H1 (cell line): ENCODE measurements at regions not wholly inside any gene's neighbourhood (a gene's known extent, or its start where the extent isn't known, plus 50 kb on each side); places are given as distances from the start of the nearest gene placed in this dataset.

ENCODE experiments used
- CTCF ChIA-PET: fragments of 300-600 bp; sonication (Branson Sonifier 250); formaldehyde crosslinking; loops from one replicate; lab custom pipeline; 2021; ENCODE audit not compliant: partially characterized antibody; lab: Charles Lee
- POLR2A ChIA-PET: fragments of 300-600 bp; sonication (Branson Sonifier 250); formaldehyde crosslinking; loops from one replicate; lab custom pipeline; 2021; ENCODE audit warnings: inconsistent platforms; ENCODE audit not compliant: partially characterized antibody; lab: Charles Lee
- DNase-seq, 2 experiments: peaks; one replicate each; pipeline versions ENCODE4 v3.0.0 to v3.0.0-alpha.2; 2010 to 2022; ENCODE audit warnings: low spot score in 2 of 2, low read depth in 1 of 2, mixed read lengths in 1 of 2
- FAIRE-seq: peaks from 2 replicates; lab custom pipeline; 2011; peaks lifted over from hg19 to GRCh38; lab: Jason Lieb, UNC
- H2AFZ ChIP-seq: 2 replicates; pipeline ENCODE4 v1.8.1; 2012; ENCODE audit warnings: low read length, inconsistent platforms
- H2AK5ac ChIP-seq: 2 replicates; pipeline ENCODE4 v1.6.1; 2013; ENCODE audit warnings: low read depth, low read length
- H2BK120ac ChIP-seq: replicated peaks from 2 replicates; pipeline ENCODE3; 2013; ENCODE audit warnings: low read depth, low read length, inconsistent platforms
- H2BK12ac ChIP-seq: 2 replicates; pipeline ENCODE4 v1.6.1; 2013; ENCODE audit warnings: low read depth, low read length
- H2BK15ac ChIP-seq: 2 replicates; pipeline ENCODE4 v1.6.1; 2013; ENCODE audit warnings: low read length
- H2BK20ac ChIP-seq: 2 replicates; pipeline ENCODE4 v1.6.1; 2013; ENCODE audit warnings: low read length
- H2BK5ac ChIP-seq: 2 replicates; pipeline ENCODE4 v1.6.1; 2013; ENCODE audit warnings: low read depth, low read length
- H3K14ac ChIP-seq: 2 replicates; pipeline ENCODE4 v1.6.1; 2013; ENCODE audit warnings: inconsistent platforms; ENCODE audit not compliant: insufficient read length
- H3K18ac ChIP-seq: 2 replicates; pipeline ENCODE4 v1.6.1; 2013; ENCODE audit warnings: low read length; ENCODE audit errors: extremely low read depth
- H3K23ac ChIP-seq: 2 replicates; pipeline ENCODE4 v1.6.1; 2013; ENCODE audit warnings: inconsistent platforms; ENCODE audit not compliant: insufficient read length
- H3K23me2 ChIP-seq: 2 replicates; pipeline ENCODE4 v1.6.1; 2013; ENCODE audit warnings: low read depth, low read length
- H3K27ac ChIP-seq: 2 replicates; pipeline ENCODE4 v1.6.1; 2011; ENCODE audit warnings: low read depth, low read length, inconsistent platforms
- H3K27me3 ChIP-seq, 4 experiments: replicated peaks in 1 of 4; 1 replicate in 1 of 4; 2 replicates in 3 of 4; pipeline versions ENCODE4 v1.6.1 to v1.8.1; 2011 to 2013; ENCODE audit warnings: low read length in 3 of 4, mild to moderate bottlenecking in 3 of 4, inconsistent platforms in 2 of 4, mixed read lengths in 2 of 4, moderate library complexity in 1 of 4; ENCODE audit not compliant: control insufficient read depth in 3 of 4, insufficient read depth in 3 of 4; ENCODE audit errors: extremely low read depth in 1 of 4
- H3K36me3 ChIP-seq, 4 experiments: 2 replicates each; pipeline versions ENCODE4 v1.6.1 to v1.8.1; 2011 to 2013; ENCODE audit warnings: mild to moderate bottlenecking in 4 of 4, low read length in 3 of 4, moderate library complexity in 2 of 4, control low read depth in 1 of 4, inconsistent platforms in 1 of 4; ENCODE audit not compliant: insufficient read depth in 4 of 4, control insufficient read depth in 2 of 4
- H3K4ac ChIP-seq: replicated peaks from 2 replicates; pipeline ENCODE3; 2013; ENCODE audit warnings: low read length, low read depth, mixed read lengths, inconsistent platforms; ENCODE audit not compliant: insufficient read length
- H3K4me1 ChIP-seq, 4 experiments: replicated peaks in 1 of 4; 1 replicate in 1 of 4; 2 replicates in 3 of 4; pipeline versions ENCODE4 v1.6.1 to v1.8.1; 2011 to 2013; ENCODE audit warnings: low read length in 3 of 4, inconsistent platforms in 2 of 4, mixed read lengths in 1 of 4; ENCODE audit not compliant: insufficient read depth in 4 of 4, control insufficient read depth in 3 of 4
- H3K4me2 ChIP-seq, 2 experiments: 2 replicates each; pipeline versions ENCODE4 v1.6.1 to v1.8.1; 2011 to 2013; ENCODE audit warnings: low read depth in 2 of 2, low read length in 2 of 2, control low read depth in 1 of 2, inconsistent platforms in 1 of 2, mild to moderate bottlenecking in 1 of 2; ENCODE audit not compliant: insufficient read depth in 1 of 2
- H3K4me3 ChIP-seq, 4 experiments: fragments of 200-600, 300-600 bp in 1 of 4; sonication (generic), shearing (Covaris generic), sonication (Bioruptor Twin) in 1 of 4; 2 replicates each; pipeline versions ENCODE4 v1.5.1 to v1.8.1; 2011 to 2016; ENCODE audit warnings: low read length in 4 of 4, low read depth in 3 of 4, control low read depth in 2 of 4, inconsistent platforms in 2 of 4, mild to moderate bottlenecking in 2 of 4, mixed read lengths in 1 of 4, moderate library complexity in 1 of 4; ENCODE audit not compliant: insufficient read depth in 2 of 4; ENCODE audit errors: extremely low read depth in 1 of 4
- H3K56ac ChIP-seq: replicated peaks from 2 replicates; pipeline ENCODE3; 2013; ENCODE audit warnings: low read depth, mild to moderate bottlenecking, mixed read lengths, low read length, inconsistent platforms; ENCODE audit not compliant: insufficient read length
- H3K79me1 ChIP-seq: 2 replicates; pipeline ENCODE4 v1.6.1; 2013; ENCODE audit warnings: low read depth, low read length, control low read depth
- H3K79me2 ChIP-seq, 2 experiments: 2 replicates each; pipeline versions ENCODE4 v1.6.1 to v1.8.1; 2012 to 2013; ENCODE audit warnings: low read length in 2 of 2, mild to moderate bottlenecking in 2 of 2, inconsistent platforms in 1 of 2; ENCODE audit not compliant: insufficient read depth in 2 of 2, control insufficient read depth in 1 of 2
- H3K9ac ChIP-seq, 4 experiments: replicated peaks in 1 of 4; 1 replicate in 1 of 4; 2 replicates in 3 of 4; pipeline versions ENCODE4 v1.6.1 to v1.8.1; 2011 to 2013; ENCODE audit warnings: low read depth in 3 of 4, low read length in 3 of 4, control low read depth in 2 of 4, mild to moderate bottlenecking in 2 of 4, moderate library complexity in 2 of 4, inconsistent platforms in 1 of 4; ENCODE audit errors: extremely low read depth in 1 of 4
- H3K9me3 ChIP-seq, 2 experiments: 2 replicates each; pipeline versions ENCODE4 v1.6.1 to v1.8.1; 2012 to 2013; ENCODE audit warnings: mild to moderate bottlenecking in 2 of 2, moderate library complexity in 2 of 2, control low read depth in 1 of 2, inconsistent platforms in 1 of 2, low read depth in 1 of 2, low read length in 1 of 2, mixed read lengths in 1 of 2; ENCODE audit not compliant: insufficient read depth in 2 of 2
- H4K20me1 ChIP-seq, 2 experiments: replicated peaks in 1 of 2; 2 replicates each; pipeline versions ENCODE3 to v1.8.1; 2011 to 2013; ENCODE audit warnings: inconsistent platforms in 2 of 2, low read length in 2 of 2, mild to moderate bottlenecking in 1 of 2; ENCODE audit not compliant: insufficient read depth in 2 of 2, control insufficient read depth in 1 of 2
- H4K5ac ChIP-seq: 2 replicates; pipeline ENCODE4 v1.6.1; 2013; ENCODE audit warnings: low read length, low read depth, mixed read lengths, inconsistent platforms; ENCODE audit not compliant: insufficient read length
- H4K8ac ChIP-seq: 2 replicates; pipeline ENCODE4 v1.8.0; 2013; ENCODE audit warnings: mild to moderate bottlenecking, moderate library complexity, low read length, inconsistent platforms; ENCODE audit not compliant: insufficient read depth; ENCODE audit errors: extremely low read depth
- H4K91ac ChIP-seq: replicated peaks from 2 replicates; pipeline ENCODE3; 2013; ENCODE audit warnings: low read length, mixed read lengths, inconsistent platforms; ENCODE audit not compliant: insufficient read length
- CBX5 ChIP-seq: fragments of 300-800, 300-1000 bp; sonication (generic); IDR thresholded peaks from 2 replicates; pipeline ENCODE4 v1.7.1; 2016; ENCODE audit warnings: antibody characterized with exemption, low read length, low read depth
- CEBPB ChIP-seq: IDR thresholded peaks from 2 replicates; pipeline ENCODE4 v1.6.1; 2012; ENCODE audit warnings: low read depth, low read length
- CHD2 ChIP-seq: IDR thresholded peaks from 2 replicates; pipeline ENCODE4 v1.6.1; 2012; ENCODE audit warnings: low read length, improper control_type of control experiment
- FOSL1 ChIP-seq: IDR thresholded peaks from 2 replicates; pipeline ENCODE4 v1.6.1; 2011; ENCODE audit warnings: mild to moderate bottlenecking, low read depth, low read length, moderate library complexity; ENCODE audit not compliant: insufficient read depth
- JUND ChIP-seq: IDR thresholded peaks from 2 replicates; pipeline ENCODE4 v1.6.1; 2011; ENCODE audit warnings: mild to moderate bottlenecking, improper control_type of control experiment, low read length
- KDM4A ChIP-seq: IDR thresholded peaks from one replicate; pipeline ENCODE4 v1.7.1; 2012; ENCODE audit warnings: low read depth, mild to moderate bottlenecking, moderate library complexity, low read length, inconsistent platforms; ENCODE audit not compliant: severe bottlenecking
- MAFK ChIP-seq: IDR thresholded peaks from 2 replicates; pipeline ENCODE4 v1.6.1; 2012; ENCODE audit warnings: low read depth, mild to moderate bottlenecking, improper control_type of control experiment, low read length
- PHF8 ChIP-seq: fragments of 200-600 bp; sonication (generic); conservative IDR thresholded peaks from 2 replicates; pipeline ENCODE4 v1.7.1; 2012; ENCODE audit warnings: low read depth, mild to moderate bottlenecking, inconsistent platforms, low read length, moderate library complexity
- TAF7 ChIP-seq: optimal IDR thresholded peaks from 2 replicates; pipeline ENCODE3; 2011; ENCODE audit warnings: low read depth, mild to moderate bottlenecking, inconsistent platforms, low read length, moderate library complexity, borderline replicate concordance
- ZNF274 ChIP-seq: IDR thresholded peaks from 2 replicates; pipeline ENCODE4 v1.7.0; 2012; ENCODE audit warnings: low read length, borderline replicate concordance; ENCODE audit errors: extremely low read depth

- no peaks in the 10 kb centered on the region for H3K9me3 ChIP-seq
- no peak overlapping the region for H4K8ac ChIP-seq
- no peak overlapping the region for H3K56ac ChIP-seq
- H3K4me3 ChIP-seq, result no peak overlapping the region
- no peak overlapping the region for H2BK20ac ChIP-seq
- H3K27me3 ChIP-seq, result no peaks in the 10 kb centered on the region
- no peak overlapping the region for H3K23ac ChIP-seq
- H4K20me1 ChIP-seq, result no peaks in the 10 kb centered on the region
- H3K36me3 ChIP-seq, result no peaks in the 10 kb centered on the region
- no peak for DNase-seq
- no peak overlapping the region for H3K9ac ChIP-seq
- no peak overlapping the region for H4K5ac ChIP-seq
- no peak overlapping the region for H3K14ac ChIP-seq
- TF ChIP-seq CBX5 (no peak), CHD2 (no peak), FOSL1 (no peak), KDM4A (no peak), ZNF274 (no peak), PHF8 (no peak), TAF7 (no peak), MAFK (no peak), JUND (no peak), CEBPB (no peak)
- TF ChIP-seq, all 59 proteins: peak for 0
- Histone ChIP-seq H2BK120ac (no peak overlapping the region), H2AK5ac (no peak overlapping the region), H3K4me2 (no peak overlapping the region), H3K4me1 (peaks cover 0 to 13% (median 12%) of the 10 kb centered on the region in 4 experiments; a peak in 5 of 7 replicates), H4K91ac (no peak overlapping the region), H3K23me2 (no peaks in the 10 kb centered on the region), H3K79me2 (no peaks in the 10 kb centered on the region), H2AFZ (no peak overlapping the region), H2BK12ac (no peak overlapping the region), H3K27ac (no peak overlapping the region), H2BK5ac (no peak overlapping the region), H2BK15ac (no peak overlapping the region), H3K4ac (no peak overlapping the region), H3K79me1 (no peaks in the 10 kb centered on the region), H3K18ac (no peak overlapping the region)
- ChIA-PET CTCF (interaction anchor here (1.0 kb wide), 1 partner anchor 31 kb away, joined by 3 read pairs; no protein-coding TSS in a partner anchor), POLR2A (no interaction called here)
- no peak for FAIRE-seq
Measured at GRCh38 chr15:61500523-61500922, 271.4 kb upstream of the RORA start.
